Astrocyte of the spinal cord (primary cell): ENCODE measurements at regions not wholly inside any gene's neighbourhood (a gene's known extent, or its start where the extent isn't known, plus 50 kb on each side); places are given as distances from the start of the nearest gene placed in this dataset.
"Not testable (repeated sequence)": the region's sequence is repeated elsewhere in the genome, so short reads cannot be mapped to it uniquely, and the experiment has no call there.

Source experiments
- DNase-seq: peaks from one replicate; pipeline ENCODE4 v3.0.0; 2011; ENCODE audit warnings: low read depth, low spot score
- H3K4me3 ChIP-seq: 2 replicates; pipeline ENCODE4 v1.5.1; 2011; ENCODE audit warnings: low read depth, mild to moderate bottlenecking, low read length, moderate library complexity
- in situ Hi-C: cut with HindIII; loops from 2 replicates; pipeline ENCODE4 v1.10.0; 2017; ENCODE audit warnings: low sequenced_read_pairs
- TF ChIP-seq, protein P1 (sequence below): IDR thresholded peaks from 2 replicates; pipeline ENCODE4 v1.5.1; 2012; ENCODE audit warnings: low read depth, mild to moderate bottlenecking, low read length, inconsistent platforms

DNA sequence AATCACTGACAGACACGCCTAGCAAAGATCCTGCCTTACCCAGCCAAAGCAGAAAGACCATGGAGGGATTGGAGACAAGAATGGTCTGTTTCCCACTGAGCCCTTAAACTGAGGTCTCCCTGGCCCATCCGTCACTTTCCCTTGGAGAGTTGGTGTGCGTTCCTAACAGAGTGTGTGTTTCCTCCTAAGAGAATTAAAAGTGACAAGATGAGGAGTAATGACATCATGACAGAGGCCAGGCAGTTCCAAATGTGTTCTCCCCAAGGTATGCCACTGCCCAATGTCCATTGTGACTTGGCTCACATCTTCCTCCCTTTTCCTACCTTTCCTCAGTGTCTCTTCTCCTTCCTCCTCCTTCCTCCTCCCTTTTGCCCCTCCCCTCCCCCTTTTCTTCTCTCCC lies 295.7 kb downstream of the SIPA1L2 start:
- in situ Hi-C loops, result no loop called here
- H3K4me3 ChIP-seq, result no peak overlapping the region
- TF ChIP-seq, protein P1, sequence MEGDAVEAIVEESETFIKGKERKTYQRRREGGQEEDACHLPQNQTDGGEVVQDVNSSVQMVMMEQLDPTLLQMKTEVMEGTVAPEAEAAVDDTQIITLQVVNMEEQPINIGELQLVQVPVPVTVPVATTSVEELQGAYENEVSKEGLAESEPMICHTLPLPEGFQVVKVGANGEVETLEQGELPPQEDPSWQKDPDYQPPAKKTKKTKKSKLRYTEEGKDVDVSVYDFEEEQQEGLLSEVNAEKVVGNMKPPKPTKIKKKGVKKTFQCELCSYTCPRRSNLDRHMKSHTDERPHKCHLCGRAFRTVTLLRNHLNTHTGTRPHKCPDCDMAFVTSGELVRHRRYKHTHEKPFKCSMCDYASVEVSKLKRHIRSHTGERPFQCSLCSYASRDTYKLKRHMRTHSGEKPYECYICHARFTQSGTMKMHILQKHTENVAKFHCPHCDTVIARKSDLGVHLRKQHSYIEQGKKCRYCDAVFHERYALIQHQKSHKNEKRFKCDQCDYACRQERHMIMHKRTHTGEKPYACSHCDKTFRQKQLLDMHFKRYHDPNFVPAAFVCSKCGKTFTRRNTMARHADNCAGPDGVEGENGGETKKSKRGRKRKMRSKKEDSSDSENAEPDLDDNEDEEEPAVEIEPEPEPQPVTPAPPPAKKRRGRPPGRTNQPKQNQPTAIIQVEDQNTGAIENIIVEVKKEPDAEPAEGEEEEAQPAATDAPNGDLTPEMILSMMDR, result no peak
- DNase-seq, result no peak

DNA sequence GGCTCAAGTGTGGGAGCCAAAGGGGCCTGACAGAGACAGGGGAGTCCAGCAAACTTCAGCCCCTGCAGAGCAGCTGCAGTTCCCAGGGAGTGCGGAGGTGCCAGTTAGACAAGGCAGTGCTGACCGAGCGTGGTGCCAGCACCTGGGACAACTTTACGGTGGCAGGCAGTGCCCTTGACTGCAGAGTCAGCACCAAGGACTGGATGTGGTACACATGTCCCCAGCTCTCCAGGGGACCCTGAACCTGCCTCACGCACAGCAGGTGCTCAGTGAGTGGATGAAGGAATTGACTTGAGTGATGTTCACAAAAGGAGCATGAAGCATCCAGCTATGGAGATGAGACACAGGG lies 296.5 kb downstream of the SIPA1L2 start:
- in situ Hi-C loops, result no loop called here
- no peak for DNase-seq
- H3K4me3 ChIP-seq, result no peak overlapping the region
- TF ChIP-seq, protein P1, result no peak

GRCh38 chr1:232332710-232333418 lies 297.1 kb downstream of the SIPA1L2 start:
- in situ Hi-C loops, DNase-seq, H3K4me3 ChIP-seq: not testable (repeated sequence)

DNA sequence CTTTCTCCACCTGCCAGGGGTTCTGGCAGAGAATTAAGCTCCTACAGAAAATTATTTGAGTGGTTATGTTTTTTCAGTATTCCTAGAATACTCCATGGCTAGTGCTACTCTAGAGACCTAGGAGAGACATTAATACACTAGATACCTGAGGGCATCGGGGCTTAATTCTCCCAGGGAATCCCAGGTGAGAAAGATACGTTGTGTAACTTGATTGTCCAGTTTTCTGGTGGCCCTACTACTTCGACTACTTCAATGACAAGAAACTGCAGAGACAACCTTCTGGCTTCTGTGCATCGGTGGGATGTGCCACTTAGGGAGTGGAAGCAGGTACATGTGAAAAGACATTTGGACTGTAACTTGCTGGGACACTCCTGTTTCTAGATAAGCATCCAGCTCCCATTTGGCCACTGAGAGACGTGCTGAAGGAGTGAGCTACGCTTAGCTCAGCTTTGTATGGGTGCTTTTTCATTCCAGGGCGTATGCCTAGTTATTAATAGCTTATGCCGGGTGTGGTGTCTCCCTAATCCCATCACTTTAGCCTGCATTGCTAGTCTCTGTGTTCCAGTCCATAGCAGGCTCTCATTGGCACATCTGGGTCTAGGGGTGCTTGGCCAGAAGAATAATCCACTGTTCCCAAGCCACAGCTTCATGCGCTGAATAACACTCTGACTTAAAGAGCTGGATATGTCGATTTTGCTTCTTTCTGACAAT lies 300.7 kb downstream of the SIPA1L2 start:
- no peak overlapping the region for H3K4me3 ChIP-seq
- DNase-seq, result no peak
- TF ChIP-seq, protein P1, result no peak
- in situ Hi-C loops, result no loop called here

DNA sequence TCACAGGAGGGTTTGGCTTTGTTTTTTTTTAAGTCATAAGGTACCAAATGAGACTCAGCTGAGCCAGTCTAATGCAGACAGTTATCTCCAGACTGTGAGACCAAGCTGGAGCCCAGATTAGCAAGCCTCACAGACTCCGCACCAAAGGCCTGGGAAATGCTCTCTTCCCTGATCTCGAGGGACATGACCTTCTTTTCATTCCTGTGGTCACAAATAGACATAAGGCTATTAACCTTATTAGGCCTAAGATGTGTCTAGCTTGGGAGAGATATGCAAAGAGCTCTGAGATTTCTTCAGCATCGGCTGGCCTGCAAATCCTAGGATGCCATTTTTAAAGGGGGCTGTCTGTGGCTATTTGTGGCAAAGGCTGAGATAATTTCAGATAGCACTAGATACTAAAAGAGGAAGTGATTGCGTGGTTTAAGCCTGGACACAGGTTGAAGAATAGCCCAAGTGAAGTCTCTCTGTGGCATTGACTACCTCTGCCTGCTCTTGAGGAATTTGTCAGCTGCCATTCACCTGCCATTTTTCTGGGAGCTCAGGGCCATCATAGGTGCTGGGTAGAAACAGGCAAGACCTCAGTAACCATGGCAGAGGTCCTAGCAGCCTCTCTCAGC lies 301.3 kb downstream of the SIPA1L2 start:
- TF ChIP-seq, protein P1, result no peak
- DNase-seq, result no peak
- in situ Hi-C loops, result no loop called here
- no peak overlapping the region for H3K4me3 ChIP-seq

DNA sequence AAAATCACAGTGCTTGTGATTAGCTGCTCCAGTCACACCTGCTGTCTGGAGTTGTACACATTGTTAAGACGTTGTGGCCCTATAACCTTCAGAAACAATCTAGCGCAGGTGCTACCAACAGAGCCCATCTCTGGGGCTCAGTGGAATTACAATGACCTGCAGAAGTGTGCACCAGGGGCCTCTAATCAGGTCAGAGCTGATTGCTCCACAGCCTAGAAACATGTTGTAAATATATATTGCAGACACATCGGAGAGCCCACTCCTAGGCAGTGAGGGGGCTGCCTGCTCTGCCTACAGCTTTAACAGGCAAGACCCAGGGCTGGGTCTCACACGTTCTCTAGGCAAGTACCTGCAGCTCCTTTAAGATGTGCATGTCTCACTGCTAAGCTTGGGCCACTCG lies 302.0 kb downstream of the SIPA1L2 start:
- TF ChIP-seq, protein P1, result no peak
- H3K4me3 ChIP-seq, result no peak overlapping the region
- in situ Hi-C loops, result no loop called here
- no peak for DNase-seq

GRCh38 chr1:232327269-232327668 lies 302.7 kb downstream of the SIPA1L2 start:
- in situ Hi-C loops, result no loop called here
- TF ChIP-seq, protein P1, result no peak
- no peak overlapping the region for H3K4me3 ChIP-seq
- no peak for DNase-seq
